Activated B cell treated with CpG ODN at 0.5 μM for 24 hours (primary cell): ENCODE measurements at regions not wholly inside any gene's neighbourhood (a gene's known extent, or its start where the extent isn't known, plus 50 kb on each side); places are given as distances from the start of the nearest gene placed in this dataset.

Experiments
- ATAC-seq: fragments of 200-7000 bp; cut with Tn5 transposase; one replicate; pipeline ENCODE4 v1.10.0; 2021; ENCODE audit warnings: low read depth, mild to moderate bottlenecking, moderate library complexity
- CTCF ChIA-PET: fragments of 350-600 bp; sonication (Branson Sonifier 250); formaldehyde crosslinking; loops from one replicate; lab custom pipeline; 2021; ENCODE audit warnings: antibody characterized with exemption; lab: Charles Lee
- POLR2A ChIA-PET: fragments of 350-600 bp; sonication (Branson Sonifier 250); formaldehyde crosslinking; loops from one replicate; lab custom pipeline; 2021; ENCODE audit warnings: antibody characterized with exemption; lab: Charles Lee
- DNase-seq: peaks from one replicate; pipeline ENCODE4 v3.0.0; 2022
- H3K27ac Mint-ChIP-seq: one replicate; pipeline ENCODE4 v1.8.0; 2020; ENCODE audit warnings: mixed read lengths
- H3K27me3 Mint-ChIP-seq: one replicate; pipeline ENCODE4 v1.8.0; 2021; ENCODE audit warnings: mixed read lengths
- H3K36me3 Mint-ChIP-seq: one replicate; pipeline ENCODE4 v1.8.0; 2021; ENCODE audit warnings: low read depth, mixed read lengths
- H3K4me1 Mint-ChIP-seq: one replicate; pipeline ENCODE4 v1.8.0; 2021; ENCODE audit warnings: mixed read lengths
- H3K4me3 Mint-ChIP-seq: one replicate; pipeline ENCODE4 v1.8.0; 2020; ENCODE audit warnings: mild to moderate bottlenecking, mixed read lengths
- H3K9me3 Mint-ChIP-seq: one replicate; pipeline ENCODE4 v1.8.0; 2020; ENCODE audit warnings: mixed read lengths
- CTCF ChIP-seq: fragments of 200-600 bp; IDR thresholded peaks from one replicate; pipeline ENCODE4 v1.8.0; 2022; ENCODE audit warnings: antibody characterized with exemption, mild to moderate bottlenecking
- intact Hi-C: fragments of 100-400 bp; cut with micrococcal nuclease; formaldehyde crosslinking; loops from one replicate; pipeline ENCODE4 v1.15.1; 2024

DNA sequence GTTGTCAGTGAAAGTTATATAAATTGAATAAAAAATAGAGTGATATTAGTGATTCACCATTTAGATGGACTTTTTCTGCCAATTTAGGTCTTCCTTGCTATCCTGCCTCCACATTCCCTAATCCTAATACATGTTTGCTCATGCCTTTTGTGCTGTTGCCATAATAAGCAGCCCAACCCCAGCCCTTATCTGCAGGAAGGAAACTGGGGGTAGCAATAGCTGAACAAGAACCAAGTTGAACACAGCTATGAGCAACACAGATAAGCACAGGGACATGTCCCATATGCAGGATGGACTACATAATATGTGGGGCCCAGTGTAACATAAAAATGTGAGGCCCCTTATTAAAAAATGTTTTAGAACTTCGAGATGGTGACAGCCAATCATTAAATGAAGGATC lies 91.2 kb upstream of the AHR start:
- H3K27ac Mint-ChIP-seq = no peak overlapping the region

DNA sequence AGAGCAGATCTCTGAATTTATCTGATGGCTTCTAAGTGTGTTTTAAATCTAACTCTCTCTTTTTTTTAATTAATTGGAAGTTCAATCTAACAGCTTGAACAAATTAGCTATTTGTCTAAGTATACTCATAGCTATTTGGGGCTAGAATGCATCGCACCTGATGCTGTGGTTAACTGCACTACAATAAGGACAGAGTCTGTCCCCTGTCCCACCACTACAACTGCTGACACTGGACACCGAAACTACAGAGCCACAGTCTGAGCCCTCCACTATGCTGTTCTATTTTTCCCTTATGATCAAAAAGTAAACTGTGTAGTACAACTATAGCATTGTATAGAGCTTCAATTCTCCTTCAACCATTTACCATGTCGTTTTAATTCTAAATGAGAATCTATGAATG lies 89.4 kb upstream of the AHR start:
- H3K4me1 Mint-ChIP-seq = no peaks in the 10 kb centered on the region
- TF ChIP-seq CTCF = no peak
- H3K9me3 Mint-ChIP-seq = no peaks in the 10 kb centered on the region
- ChIA-PET POLR2A (no interaction called here), CTCF (no interaction called here)
- no peaks in the 10 kb centered on the region for H3K27me3 Mint-ChIP-seq
- intact Hi-C loops = no loop called here
- ATAC-seq (no peak), DNase-seq (no peak)
- no peak overlapping the region for H3K27ac Mint-ChIP-seq
- no peaks in the 10 kb centered on the region for H3K36me3 Mint-ChIP-seq
- H3K4me3 Mint-ChIP-seq = no peak overlapping the region

More for the DNA sequence above, 91.2 kb upstream of the AHR start:
- ChIA-PET POLR2A (no interaction called here), CTCF (no interaction called here)
- no peak for ATAC-seq
- TF ChIP-seq CTCF = no peak
- Mint-ChIP-seq H3K4me3 (no peak overlapping the region), H3K36me3 (no peaks in the 10 kb centered on the region), H3K9me3 (no peaks in the 10 kb centered on the region), H3K27me3 (no peaks in the 10 kb centered on the region), H3K4me1 (no peaks in the 10 kb centered on the region)
- intact Hi-C loops = no loop called here
- DNase-seq = no peak

- ChIA-PET CTCF (no interaction called here), POLR2A (no interaction called here)
- DNase-seq (no peak), ATAC-seq (no peak)
- H3K4me3 Mint-ChIP-seq = no peak overlapping the region
- no peaks in the 10 kb centered on the region for H3K4me1 Mint-ChIP-seq
- no peak overlapping the region for H3K27ac Mint-ChIP-seq
- H3K36me3 Mint-ChIP-seq = no peaks in the 10 kb centered on the region
- intact Hi-C loops = no loop called here
- no peaks in the 10 kb centered on the region for H3K27me3 Mint-ChIP-seq
- no peak for TF ChIP-seq CTCF
- no peaks in the 10 kb centered on the region for H3K9me3 Mint-ChIP-seq
Observed at GRCh38 chr7:17211307-17211836, 87.1 kb upstream of the AHR start.

DNA sequence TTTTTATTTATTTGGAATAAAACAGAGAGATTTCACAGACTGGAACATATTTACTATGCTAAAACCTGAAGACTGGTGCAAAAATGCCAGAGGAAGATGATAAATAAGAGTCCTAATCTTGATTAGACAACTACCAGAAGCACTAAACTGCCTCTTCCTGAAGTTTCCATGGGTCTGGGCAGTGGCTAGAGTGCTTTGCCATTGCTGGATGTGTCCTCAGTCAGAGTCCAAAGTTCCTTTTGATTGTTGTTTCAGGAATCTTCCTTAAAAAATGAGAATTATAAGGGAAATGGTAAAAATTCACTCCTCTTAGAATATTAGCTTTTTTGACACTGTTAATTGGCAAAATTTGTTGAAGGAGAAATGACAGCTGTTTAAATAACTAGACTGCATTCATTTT lies 86.3 kb upstream of the AHR start:
- intact Hi-C loops = no loop called here
- DNase-seq (no peak), ATAC-seq (no peak)
- ChIA-PET POLR2A (no interaction called here), CTCF (no interaction called here)
- H3K4me1 Mint-ChIP-seq = no peaks in the 10 kb centered on the region
- no peaks in the 10 kb centered on the region for H3K27me3 Mint-ChIP-seq
- no peak overlapping the region for H3K27ac Mint-ChIP-seq
- H3K4me3 Mint-ChIP-seq = no peak overlapping the region
- TF ChIP-seq CTCF = no peak
- no peaks in the 10 kb centered on the region for H3K9me3 Mint-ChIP-seq
- no peaks in the 10 kb centered on the region for H3K36me3 Mint-ChIP-seq

GRCh38 chr7:17227766-17228490 lies 70.5 kb upstream of the AHR start:
- TF ChIP-seq CTCF = no peak
- ChIA-PET POLR2A (no interaction called here), CTCF (interaction anchor here (1.1 kb wide), 1 partner anchor 74 kb away, joined by 3 read pairs; no protein-coding TSS in a partner anchor)
- Mint-ChIP-seq H3K36me3 (no peaks in the 10 kb centered on the region), H3K27me3 (no peaks in the 10 kb centered on the region), H3K4me3 (no peak overlapping the region), H3K9me3 (no peaks in the 10 kb centered on the region), H3K27ac (no peak overlapping the region), H3K4me1 (no peaks in the 10 kb centered on the region)
- intact Hi-C loops = no loop called here
- DNase-seq = no peak
- no peak for ATAC-seq
